NCI-H1694 treated with DMSO at 0.1 percent for 48 hours (cell line): ENCODE measurements at regions not wholly inside any gene's neighbourhood (a gene's known extent, or its start where the extent isn't known, plus 50 kb on each side); places are given as distances from the start of the nearest gene placed in this dataset.

Experiments
- DNase-seq: peaks from one replicate; lab custom pipeline; 2025; lab: John Stamatoyannopoulos, UW

DNA sequence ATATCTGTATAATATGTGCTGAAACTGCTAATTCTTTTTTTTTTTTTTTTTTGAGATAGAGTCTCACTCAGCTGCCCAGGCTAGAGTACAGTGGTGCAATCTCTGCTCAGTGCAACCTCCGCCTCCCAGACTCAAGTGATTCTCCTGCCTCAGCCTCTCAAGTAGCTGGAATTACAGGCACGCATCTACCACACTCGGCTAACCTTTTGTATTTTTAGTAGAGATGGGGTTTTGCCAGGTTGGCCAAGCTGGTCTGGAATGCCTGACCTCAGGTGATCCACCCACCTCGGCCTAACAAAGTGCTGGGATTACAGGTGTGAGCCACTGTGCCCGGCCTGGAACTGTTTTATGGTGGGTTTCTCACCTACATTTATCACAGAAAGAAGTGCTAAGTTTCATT, 307.8 kb upstream of the STT3B start:
- DNase-seq: no peak

DNA sequence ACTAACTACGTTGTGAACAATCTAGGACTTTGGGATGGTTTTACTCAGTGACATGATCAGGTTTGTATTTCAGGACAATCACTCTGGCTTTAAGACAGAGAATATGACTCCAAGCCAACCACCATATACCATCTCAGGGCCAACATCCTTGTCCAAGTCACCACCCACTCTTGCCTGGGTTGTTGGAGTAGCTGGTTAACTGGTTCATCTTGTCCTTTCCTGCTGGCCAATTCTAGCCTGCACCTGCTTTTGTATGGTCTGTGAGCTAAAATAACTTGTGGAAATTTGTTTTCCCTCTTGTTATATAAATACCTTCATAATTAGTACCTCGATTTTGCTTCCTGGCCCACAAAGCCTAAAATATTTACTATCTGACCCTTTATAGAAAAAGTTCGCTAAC, 306.8 kb upstream of the STT3B start:
- no peak for DNase-seq

DNA sequence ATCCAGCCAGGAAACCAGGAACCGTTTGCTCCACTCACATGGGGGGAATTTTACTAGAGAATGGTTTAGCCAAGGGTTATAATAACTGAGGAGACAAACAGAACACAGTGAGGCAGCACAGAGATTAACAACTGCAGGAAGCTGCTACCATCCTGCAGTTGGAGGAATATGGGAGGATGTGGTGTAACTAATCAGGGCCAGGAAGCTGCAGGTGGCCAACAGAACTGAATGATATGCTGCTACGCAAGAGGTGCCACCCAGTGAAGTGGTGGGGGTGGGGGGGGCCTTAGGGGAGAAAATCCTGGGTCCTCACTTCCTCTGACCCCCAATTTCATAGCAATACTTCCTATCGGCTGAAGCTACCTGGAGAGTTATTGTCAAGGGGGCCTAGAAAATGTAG, 306.4 kb upstream of the STT3B start:
- no peak for DNase-seq

DNA sequence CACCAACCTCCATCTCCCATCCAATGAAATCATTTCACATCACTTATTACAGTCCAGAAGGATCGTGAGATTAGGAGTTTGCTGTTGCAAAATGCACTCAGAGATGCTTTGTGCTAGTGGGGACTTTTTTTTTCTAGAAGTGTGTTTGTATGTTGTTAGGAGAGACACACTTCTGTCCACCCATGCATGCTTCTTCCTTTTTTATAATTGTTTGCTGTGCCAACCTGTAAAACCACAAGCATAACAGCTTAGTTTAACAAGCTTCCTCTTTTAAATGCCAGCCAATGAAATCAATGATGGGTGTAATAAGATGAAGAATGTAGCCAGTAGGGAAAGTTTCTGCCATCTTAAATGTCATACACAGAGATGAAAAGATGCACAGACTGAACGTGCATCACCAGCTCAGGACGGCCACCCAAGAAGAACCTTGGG, 305.6 kb upstream of the STT3B start:
- DNase-seq: no peak

DNA sequence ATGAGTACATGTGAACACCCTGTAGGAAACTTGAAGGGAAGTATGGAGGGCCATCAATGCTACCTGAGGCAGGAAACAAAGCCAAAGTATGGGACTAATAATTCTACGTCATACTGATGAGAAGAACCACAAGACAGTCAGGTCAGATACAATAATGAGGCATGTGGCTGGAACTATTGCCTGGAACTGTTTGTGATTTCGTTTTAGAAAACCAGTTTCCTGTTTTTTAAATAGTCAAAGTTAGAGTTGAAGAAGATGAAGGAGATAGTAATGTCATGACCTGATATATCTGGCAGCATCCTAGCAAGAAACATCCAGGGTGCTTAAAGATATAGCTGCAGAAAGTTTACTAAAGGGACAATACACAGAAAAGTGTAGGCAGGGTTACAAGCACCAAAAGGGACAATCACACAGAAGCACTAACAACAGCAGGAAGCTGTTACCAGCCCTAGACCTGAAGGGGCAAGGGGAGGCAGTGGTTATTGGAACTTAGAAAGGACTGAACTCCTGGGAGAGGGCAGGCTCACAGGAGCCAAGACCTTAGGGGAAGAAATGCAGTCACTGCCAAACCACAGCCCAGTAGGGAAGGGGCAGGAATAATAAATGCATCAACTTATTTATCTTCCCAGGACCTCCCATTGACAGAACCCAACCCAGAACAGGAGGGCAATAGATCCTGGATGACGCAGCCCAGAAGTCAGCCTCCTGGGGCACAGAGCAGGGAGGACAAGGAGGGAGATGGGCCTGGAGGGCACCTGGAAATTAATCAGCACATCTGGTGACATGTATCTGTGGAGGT, 302.1 kb upstream of the STT3B start:
- no peak for DNase-seq

DNA sequence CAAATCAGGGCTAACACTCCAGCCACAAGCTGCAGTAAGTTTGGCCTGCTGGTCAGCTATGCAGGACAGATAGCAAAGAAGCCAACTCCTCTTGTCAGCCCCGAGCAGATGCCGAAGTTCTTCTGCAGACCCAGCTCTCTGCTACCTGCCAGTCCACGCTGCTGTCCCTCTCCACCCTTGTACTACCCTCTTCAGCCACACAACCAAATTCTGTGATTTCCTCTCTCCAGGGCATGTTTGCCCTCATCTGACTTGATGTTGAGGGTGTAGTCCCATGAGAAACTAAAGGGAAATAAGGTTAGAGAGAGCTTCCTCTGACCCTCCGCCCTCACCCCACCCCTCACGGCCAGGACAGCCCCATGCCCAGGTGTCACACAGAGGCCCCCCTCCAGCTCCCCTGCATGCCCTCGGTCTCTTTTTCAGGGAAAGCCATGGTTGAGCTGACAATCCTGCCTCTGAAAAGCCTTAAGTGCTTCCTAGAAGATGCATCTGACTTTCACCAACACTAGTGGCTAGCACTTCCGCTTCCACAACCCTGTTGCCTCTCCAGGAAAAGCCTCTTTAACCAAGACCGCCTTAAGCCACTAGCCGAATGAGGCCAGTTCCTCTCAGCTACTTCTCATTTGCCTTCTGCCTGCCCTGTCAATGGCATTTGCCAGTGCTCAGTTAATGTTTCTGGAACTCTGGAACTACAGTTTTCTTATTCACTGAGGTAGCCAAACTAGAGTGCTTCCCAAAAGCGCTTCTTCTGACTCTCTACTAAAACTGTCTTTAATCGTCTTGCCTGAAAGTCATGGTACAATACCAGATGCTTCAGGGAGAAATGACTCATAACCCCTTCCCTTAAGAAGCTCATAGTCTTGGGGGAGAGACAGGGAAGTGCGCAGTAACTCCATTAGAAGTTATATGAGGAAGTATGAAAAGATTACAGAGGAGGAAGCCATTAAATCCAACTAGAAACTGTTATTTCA, 300.4 kb upstream of the STT3B start:
- no peak for DNase-seq

DNA sequence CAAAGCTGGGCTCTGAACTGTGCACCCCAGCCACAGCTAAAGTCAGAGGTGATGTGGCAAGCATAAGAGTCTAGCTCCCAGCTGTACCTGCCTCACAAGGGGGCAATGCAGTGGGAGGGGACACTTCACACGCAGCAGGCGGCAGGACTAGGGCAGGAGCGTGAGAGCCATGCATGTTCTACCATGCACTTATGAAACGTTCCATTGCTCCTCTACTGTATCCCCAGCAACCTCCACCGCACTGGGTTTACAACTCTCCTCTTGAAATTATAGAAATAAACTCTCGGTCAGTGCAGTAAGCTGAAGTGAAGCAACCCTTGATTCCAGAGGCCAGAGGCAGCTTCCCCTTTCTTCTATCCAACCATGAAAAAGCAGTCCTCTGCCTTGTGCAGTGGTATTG, 298.6 kb upstream of the STT3B start:
- no peak for DNase-seq

DNA sequence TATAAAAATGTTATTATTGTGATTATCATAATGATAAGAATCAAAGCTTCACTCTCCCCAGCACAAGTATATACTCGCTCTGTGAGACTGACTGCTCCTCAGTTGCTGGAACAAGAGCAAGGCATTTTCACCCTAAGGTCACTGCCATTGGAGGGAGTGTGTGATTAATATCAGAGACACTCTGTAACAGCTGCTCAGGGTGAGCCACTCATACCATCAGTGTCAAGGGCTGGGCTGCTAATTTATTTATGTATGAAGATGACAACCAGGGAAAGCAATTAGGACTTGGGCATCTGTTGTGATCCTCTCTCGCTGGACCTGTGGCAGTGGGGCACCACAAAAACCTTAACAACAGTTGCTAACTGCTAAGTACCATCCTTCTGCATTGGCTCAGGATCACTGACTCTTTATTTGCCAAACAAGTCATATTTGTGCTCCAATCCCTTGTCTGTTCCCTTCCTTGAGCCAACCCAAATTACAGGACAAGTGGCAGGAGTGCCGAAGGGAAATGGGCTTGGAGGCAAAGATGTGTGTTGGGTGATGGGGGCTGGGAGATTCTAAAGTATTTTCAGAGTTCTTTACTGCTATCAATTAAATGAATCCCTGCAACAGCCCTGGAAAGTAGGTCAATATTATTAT, 297.5 kb upstream of the STT3B start:
- DNase-seq: no peak

DNA sequence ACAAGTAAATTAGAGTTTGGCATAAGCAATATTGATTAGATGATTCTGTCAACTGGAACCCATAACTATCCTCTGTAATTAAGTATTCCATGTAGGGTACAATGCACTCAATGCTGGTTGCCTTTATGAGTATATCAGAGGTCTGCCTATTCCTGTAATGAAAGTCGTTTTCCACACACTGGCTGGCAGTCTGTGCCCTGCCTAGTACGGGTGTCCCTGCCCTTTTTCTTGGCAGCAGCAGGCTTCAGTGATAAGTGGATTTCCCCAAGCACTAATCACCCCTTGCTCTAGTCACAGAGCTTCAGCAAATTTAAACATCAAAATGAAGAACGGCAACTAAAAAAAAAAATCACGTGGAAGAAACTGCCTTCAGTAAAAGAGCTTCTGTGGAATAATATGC, 294.8 kb upstream of the STT3B start:
- no peak for DNase-seq

DNA sequence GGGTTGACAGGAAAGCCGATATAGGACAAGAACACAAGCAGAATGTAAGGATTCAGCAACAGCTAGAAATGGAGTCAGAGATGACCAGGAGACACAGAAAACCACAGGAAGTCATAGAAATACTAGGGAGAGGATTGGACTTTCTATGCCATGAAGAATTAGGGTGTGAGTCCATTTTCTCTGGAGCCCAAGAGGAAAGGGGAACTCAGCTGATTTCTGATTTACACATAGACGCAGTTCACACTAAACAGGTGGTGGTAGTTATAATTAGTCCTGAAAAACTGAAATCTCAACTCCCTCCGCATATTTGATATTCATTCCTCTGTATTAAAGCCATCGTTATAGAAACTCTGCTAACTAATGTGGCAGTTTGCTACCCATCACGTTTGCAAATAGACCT, 292.7 kb upstream of the STT3B start:
- no peak for DNase-seq

DNA sequence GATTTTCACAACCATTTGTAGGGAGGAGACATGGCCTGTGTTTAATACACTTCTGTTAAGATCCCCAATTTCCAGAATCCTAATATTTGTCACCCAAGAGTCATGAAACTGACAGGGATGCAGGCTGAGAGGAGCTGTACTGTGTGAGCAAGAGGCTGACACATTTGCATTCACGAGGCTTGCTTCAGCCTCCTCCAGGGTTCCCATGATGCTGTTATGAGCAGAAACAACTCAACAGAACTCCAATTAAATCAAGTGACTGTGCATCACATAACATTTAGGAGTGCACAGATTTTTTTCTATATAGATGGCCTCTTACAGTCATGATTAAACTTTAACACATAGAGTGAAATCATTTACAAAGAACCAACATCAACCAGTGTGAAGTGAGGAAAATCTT, 292.3 kb upstream of the STT3B start:
- no peak for DNase-seq

DNA sequence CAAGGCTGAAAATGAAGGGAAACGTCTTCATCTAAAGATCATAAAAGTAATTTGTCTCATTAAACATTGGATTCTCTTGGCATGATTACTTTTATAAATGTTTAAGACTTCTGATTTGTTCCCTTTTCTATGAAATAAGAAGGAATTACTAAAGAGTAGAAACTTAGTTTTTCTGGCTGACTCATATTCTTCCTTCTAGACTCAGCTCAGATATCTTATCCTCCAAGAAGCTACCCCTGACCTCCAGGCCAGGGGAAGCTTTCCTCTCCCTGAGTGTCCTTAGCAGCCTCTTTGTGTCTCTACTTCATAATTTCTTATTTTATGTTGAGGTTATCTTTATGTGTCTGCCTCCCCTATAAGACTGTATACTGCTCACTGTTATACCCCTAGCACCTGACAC, 291.9 kb upstream of the STT3B start:
- DNase-seq: no peak

DNA sequence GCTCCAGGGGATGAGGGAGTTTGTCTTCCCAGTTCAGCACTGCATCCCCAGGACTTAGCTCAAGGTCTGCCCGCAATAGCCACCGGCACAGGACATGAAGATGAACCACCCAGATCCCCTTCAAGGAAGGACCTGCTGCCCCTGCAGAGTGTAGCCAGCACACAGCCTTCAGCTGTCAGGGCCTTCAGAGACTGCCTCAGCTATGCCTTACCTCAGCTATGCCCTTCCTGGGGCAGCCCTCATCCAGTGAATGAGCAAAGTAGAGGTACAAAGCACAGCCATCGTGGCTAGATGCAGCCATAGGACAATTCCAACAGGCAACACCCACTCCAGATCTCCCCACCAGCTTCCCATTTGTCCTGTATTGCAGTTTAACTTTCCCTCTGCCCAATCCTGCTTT, 291.2 kb upstream of the STT3B start:
- DNase-seq: no peak

DNA sequence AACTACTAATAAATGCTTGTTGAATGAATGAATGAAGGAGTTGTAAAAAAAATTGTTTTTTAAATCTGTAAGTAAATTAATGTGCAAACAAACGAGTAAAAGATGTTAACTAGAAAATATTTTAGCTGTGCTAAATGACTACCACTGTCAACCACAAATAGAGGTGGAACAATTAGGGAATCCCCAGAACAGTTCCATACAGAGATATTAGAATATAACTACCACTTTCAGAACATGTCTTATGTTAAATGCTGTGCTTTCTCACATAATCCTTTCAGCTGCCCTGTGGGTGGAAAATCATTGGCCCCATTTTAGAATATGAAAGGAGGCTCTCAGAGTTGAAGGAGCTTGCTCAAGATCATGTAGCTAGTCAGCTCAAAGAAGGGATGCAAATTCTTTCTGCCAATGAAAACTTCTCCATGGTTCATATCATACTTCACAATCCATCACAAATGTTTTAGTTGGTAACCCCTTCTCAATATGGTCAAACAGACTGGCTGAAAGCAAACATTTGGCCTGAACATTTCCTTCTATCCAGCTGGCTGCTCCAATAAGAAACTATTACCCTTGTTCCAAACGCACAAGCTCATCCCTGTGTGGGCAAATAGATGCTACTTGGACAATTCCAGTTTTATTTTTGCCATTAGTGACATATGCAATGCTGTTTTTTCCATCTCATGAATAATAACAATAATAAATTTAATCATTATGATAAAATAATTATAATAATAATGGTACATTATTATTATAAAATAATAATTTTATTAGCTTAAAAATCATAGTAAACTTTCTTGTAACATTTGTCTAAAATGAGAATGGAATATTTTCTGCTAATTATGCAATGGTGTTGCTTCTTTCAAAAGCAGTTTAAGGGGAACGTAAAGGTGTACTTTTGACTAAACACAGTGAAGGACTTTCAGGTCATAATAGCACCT, 290.4 kb upstream of the STT3B start:
- no peak for DNase-seq

DNA sequence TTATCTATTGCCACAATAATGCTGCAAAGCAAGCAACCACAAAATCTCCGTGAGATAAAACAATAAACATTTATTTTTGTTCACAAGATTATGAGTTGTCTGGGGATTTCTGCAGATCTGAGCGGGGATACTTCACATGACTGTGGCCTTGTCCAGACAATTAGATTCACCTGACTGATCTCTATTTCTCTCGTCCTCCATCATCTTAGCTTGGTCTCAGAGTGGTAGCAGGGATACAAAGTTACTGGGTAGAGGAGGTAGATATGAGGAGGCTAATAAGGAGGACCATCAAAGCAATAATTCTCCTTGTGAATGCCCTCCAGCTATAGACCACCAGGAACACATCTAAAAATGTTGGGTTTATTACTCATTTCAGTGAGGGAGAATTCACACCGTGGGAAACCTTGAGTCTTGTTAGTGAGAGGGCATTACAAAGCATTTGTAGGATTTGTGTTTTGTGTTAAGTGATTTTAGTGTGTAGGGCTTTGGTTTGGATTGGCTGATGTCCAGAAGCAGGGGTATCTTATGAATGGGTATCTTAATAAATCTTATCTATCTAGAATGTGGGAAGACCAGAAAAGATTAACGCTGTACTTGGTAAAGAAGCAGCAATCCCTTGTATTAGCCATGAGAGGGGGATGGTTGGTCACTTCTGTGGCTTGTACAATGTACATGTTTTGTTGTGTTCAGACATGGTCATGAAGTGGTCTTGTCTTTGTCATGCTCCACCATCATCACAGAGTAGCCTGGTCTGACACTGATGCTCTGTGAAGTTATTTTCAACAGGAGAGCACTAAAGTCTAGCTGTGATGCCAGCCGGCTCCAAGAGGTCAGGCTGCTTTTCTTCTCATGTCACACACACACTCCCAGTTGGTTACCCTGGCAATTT, 287.6 kb upstream of the STT3B start:
- no peak for DNase-seq

DNA sequence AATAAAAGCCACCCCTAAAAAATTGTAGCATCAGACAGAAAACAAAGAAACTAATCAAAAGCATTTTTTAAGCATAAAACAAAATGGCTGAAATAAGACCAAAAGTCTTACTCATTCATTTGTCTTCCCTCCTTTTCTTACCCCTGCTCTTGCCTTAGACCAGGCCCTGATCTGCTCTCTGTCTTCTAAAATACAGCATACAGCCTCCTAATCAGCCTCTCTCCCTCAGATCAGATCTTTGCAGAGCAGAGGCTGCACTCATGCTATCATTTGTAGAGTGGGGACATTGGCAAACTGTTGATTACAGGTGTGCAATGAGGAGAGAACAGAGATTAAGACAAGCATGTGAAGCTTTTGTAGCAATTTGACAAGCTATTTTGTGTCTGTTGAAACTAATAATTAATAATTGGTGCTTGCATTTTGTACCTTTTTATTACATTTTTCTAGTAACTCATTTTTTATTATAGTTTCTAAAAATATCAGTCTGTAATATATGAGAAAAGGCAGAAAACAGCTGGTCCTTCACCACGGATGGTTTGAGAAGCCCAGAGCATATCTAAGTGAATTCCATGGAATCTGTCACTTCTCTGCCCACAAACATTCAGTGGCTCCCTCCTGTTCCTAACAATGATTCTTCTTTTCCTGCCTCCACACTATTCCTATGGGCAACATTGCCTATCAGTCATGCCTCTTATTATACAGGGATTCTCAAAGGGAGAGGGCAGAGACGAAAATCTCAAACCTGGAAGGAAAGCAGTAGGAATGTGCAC, 286.2 kb upstream of the STT3B start:
- no peak for DNase-seq

DNA sequence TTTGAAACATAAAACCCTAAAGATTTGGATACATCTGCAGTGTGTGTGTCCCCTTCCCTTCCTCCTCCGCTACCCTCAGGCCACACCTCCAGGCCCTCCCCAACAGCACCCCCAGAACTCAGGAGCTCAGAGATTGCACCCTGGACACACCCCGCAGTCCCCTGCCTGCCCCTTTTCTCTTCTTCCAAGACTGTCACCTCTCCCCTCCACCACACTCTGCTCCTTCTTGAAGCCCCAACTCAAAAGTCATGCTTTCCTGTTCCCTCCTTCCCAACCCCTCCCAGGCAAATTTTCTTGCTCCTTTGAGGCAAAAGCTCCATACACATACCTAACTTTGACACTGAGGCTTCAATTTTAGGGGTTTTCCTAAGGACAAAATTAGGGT, 285.7 kb upstream of the STT3B start:
- no peak for DNase-seq

DNA sequence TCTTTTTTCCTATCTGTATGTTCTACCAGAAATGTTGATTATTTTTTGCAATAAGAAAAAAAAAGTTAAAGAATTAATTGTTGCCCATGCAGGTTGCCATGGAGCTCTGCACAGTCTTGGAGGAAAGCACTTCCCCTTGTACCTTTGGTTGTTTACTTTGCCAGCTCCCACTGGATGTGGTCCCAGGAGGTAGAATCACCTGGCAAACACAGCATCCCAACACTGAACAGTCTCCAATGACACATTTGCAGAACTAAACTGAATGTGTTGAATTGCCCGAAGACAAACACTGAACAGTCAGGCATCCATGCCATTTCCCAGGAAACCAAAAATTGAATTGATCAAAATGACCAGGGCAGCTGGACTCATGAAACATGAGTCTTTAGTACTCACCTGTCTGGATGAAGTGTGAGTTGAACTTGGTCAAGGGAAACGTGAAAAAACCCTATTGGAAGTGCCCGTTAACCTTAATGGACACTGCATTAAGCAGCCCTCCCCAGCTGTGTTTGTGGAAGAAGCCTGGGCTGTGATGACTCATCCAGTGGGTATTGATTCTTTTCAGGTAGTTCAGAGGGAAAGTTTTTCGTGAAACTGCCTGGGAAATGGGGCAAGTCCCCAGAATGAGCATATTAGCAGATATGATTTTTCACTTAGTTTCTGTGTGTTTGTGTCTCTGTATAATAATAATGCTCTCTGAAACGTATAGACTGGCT, 284.7 kb upstream of the STT3B start:
- no peak for DNase-seq

DNA sequence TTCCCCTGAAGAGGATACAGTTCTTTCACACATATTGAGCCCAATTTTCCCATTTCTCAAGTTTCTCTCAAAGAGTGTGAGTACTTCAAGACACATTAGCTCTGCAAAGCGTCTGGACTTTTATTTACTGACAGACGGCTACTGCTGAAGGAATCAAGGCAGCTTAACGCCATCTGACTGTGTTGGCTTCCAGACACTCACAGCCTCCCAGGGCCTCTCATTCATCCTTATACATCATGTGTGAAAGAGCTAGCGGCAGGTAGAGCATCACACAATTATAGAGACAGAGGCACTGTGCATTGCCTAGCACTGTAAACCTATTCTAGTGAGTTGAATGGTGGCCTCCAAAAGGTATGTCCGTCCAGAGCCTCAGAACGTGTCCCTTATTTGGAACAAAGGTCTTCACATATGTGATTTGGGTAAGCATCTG, 284.1 kb upstream of the STT3B start:
- DNase-seq: no peak
